K562 (cell line): ENCODE measurements at regions not wholly inside any gene's neighbourhood (a gene's known extent, or its start where the extent isn't known, plus 50 kb on each side); places are given as distances from the start of the nearest gene placed in this dataset.

Experiments
- ATAC-seq: fragments of 200-7000 bp; cut with Tn5 transposase; 3 replicates; pipeline ENCODE4 v1.9.1; 2020; ENCODE audit warnings: moderate library complexity
- BruUV-seq: library from RNA; stranded (reverse); fragments of 400-500 nt; replicated peaks from 2 replicates; lab custom pipeline; 2021; lab: Mats Ljungman, UMichigan
- CTCF ChIA-PET: fragments of 300-600 bp; formaldehyde crosslinking; extraction: SDS; loops from one replicate; lab custom pipeline; 2021; ENCODE audit warnings: low intra/inter-chr PET ratio; lab: Yijun Ruan, JAX
- POLR2A ChIA-PET: fragments of 300-600, 350-650 bp; sonication (Branson Sonifier 250); formaldehyde crosslinking; extraction: SDS; loops from one replicate; lab custom pipeline; 2021; ENCODE audit warnings: antibody characterized with exemption, inconsistent platforms; lab: Yijun Ruan, JAX
- DNase-seq, 4 experiments: peaks; one replicate each; pipeline versions ENCODE4 v3.0.0 to v3.0.0-alpha.2; 2011 to 2018; ENCODE audit warnings: low spot score in 3 of 4, mixed read lengths in 3 of 4; ENCODE audit errors: extremely low read depth in 1 of 4
- FAIRE-seq: peaks from 2 replicates; lab custom pipeline; 2011; peaks lifted over from hg19 to GRCh38; lab: Jason Lieb, UNC
- H2AFZ ChIP-seq: 2 replicates; pipeline ENCODE4 v1.6.0; 2011; ENCODE audit warnings: low read depth, low read length, control low read depth, inconsistent platforms
- H3K27ac ChIP-seq: fragments of 200-600 bp; 3 replicates; pipeline ENCODE4 v1.8.0; 2011; ENCODE audit warnings: low read depth, mild to moderate bottlenecking, control low read depth, inconsistent platforms, low read length, moderate library complexity, mixed read lengths; ENCODE audit errors: extremely low read depth
- H3K27me3 ChIP-seq, 2 experiments: fragments of 300-600 bp in 1 of 2; 2 replicates in 1 of 2; 3 replicates in 1 of 2; pipeline versions ENCODE4 v1.6.0 to v1.8.0; 2011; ENCODE audit warnings: inconsistent platforms in 2 of 2, low read length in 2 of 2, mild to moderate bottlenecking in 1 of 2, mixed read lengths in 1 of 2, moderate library complexity in 1 of 2; ENCODE audit not compliant: control insufficient read depth in 2 of 2, insufficient read depth in 2 of 2
- H3K36me3 ChIP-seq: fragments of 300-600 bp; 3 replicates; pipeline ENCODE4 v1.8.0; 2011; ENCODE audit warnings: mild to moderate bottlenecking, low read length, inconsistent platforms; ENCODE audit not compliant: control insufficient read depth, insufficient read depth
- H3K4me1 ChIP-seq, 2 experiments: fragments of 200-600 bp in 1 of 2; replicated peaks in 1 of 2; 2 replicates in 1 of 2; 3 replicates in 1 of 2; pipeline versions ENCODE4 v1.5.1 to v1.8.0; 2011; ENCODE audit warnings: inconsistent platforms in 2 of 2, low read length in 2 of 2, mild to moderate bottlenecking in 1 of 2, mixed read lengths in 1 of 2, moderate library complexity in 1 of 2; ENCODE audit not compliant: control insufficient read depth in 2 of 2, insufficient read depth in 2 of 2
- H3K4me2 ChIP-seq: 2 replicates; pipeline ENCODE4 v1.6.1; 2011; ENCODE audit warnings: low read length, control low read depth, inconsistent platforms, mixed read lengths; ENCODE audit not compliant: insufficient read depth
- H3K4me3 ChIP-seq: fragments of 200-600 bp; sonication (generic), shearing (Covaris generic); 2 replicates; pipeline ENCODE4 v1.5.1; 2016; ENCODE audit warnings: control low read depth, inconsistent platforms
- H3K79me2 ChIP-seq: fragments of 200-600 bp; 3 replicates; pipeline ENCODE4 v1.8.0; 2011; ENCODE audit warnings: low read length, inconsistent platforms; ENCODE audit not compliant: control insufficient read depth, insufficient read depth
- H3K9ac ChIP-seq, 2 experiments: 2 replicates each; pipeline versions ENCODE4 v1.6.0 to v1.6.1; 2011; ENCODE audit warnings: low read depth in 2 of 2, low read length in 2 of 2, control low read depth in 1 of 2, inconsistent platforms in 1 of 2, mild to moderate bottlenecking in 1 of 2, mixed read lengths in 1 of 2; ENCODE audit not compliant: insufficient read depth in 1 of 2
- H3K9me1 ChIP-seq: one replicate; pipeline ENCODE4 v1.6.0; 2011; ENCODE audit warnings: inconsistent platforms, mild to moderate bottlenecking, low read length, moderate library complexity; ENCODE audit not compliant: control insufficient read depth, insufficient read depth
- H3K9me3 ChIP-seq: replicated peaks from 2 replicates; pipeline ENCODE4 v1.5.1; 2011; ENCODE audit warnings: low read depth, low read length, inconsistent platforms; ENCODE audit not compliant: control insufficient read depth, insufficient read depth
- H4K20me1 ChIP-seq: replicated peaks from 2 replicates; pipeline ENCODE4 v1.6.1; 2011; ENCODE audit warnings: low read length, inconsistent platforms, mixed read lengths; ENCODE audit not compliant: control insufficient read depth, insufficient read depth
- DLX4 ChIP-seq: fragments of 250-450 bp; sonication (Bioruptor Pico); IDR thresholded peaks from 2 replicates; pipeline ENCODE4 v1.6.1; 2021; ENCODE audit warnings: mild to moderate bottlenecking
- FOXM1 ChIP-seq, 2 experiments: fragments of 450-650 bp in 1 of 2; sonication (generic) in 1 of 2; formaldehyde crosslinking in 1 of 2; IDR thresholded peaks; 2 replicates each; pipeline versions ENCODE4 v1.6.1 to v1.9.0; 2017 to 2022; ENCODE audit warnings: low read depth in 2 of 2, mild to moderate bottlenecking in 2 of 2, missing genetic modification reagents in 1 of 2, moderate library complexity in 1 of 2
- HDAC6 ChIP-seq: IDR thresholded peaks from 2 replicates; pipeline ENCODE4 v1.6.1; 2012; ENCODE audit warnings: low read depth, mild to moderate bottlenecking, control low read depth, inconsistent platforms, low read length, moderate library complexity
- HNRNPLL ChIP-seq: fragments of 200-400 bp; formaldehyde crosslinking; IDR thresholded peaks from 2 replicates; pipeline ENCODE4 v1.6.1; 2017; ENCODE audit warnings: low read length, low read depth, mild to moderate bottlenecking; ENCODE audit not compliant: poor library complexity, severe bottlenecking
- MCM5 ChIP-seq: fragments of 450-650 bp; IDR thresholded peaks from 2 replicates; pipeline ENCODE4 v1.6.1; 2016; ENCODE audit warnings: low read depth
- NR4A1 ChIP-seq, 2 experiments: fragments of 250-450 bp in 1 of 2; fragments of 450-650 bp in 1 of 2; sonication (Bioruptor Pico) in 1 of 2; IDR thresholded peaks; 2 replicates each; pipeline versions ENCODE4 v1.4.0 to v1.6.1; 2016 to 2020; ENCODE audit warnings: mild to moderate bottlenecking in 2 of 2, missing compliant biosample characterization in 1 of 2, missing genetic modification characterization in 1 of 2, moderate library complexity in 1 of 2
- PML ChIP-seq: IDR thresholded peaks from 2 replicates; pipeline ENCODE4 v1.6.1; 2012; ENCODE audit warnings: low read length, inconsistent platforms
- POLR2H ChIP-seq: IDR thresholded peaks from 2 replicates; pipeline ENCODE4 v1.6.1; 2016; ENCODE audit warnings: missing genetic modification characterization, low read depth, mild to moderate bottlenecking, control low read depth, missing compliant biosample characterization, moderate library complexity
- PREB ChIP-seq: sonication (generic); formaldehyde crosslinking; IDR thresholded peaks from 2 replicates; pipeline ENCODE4 v1.8.1; 2023; ENCODE audit warnings: mild to moderate bottlenecking, missing genetic modification reagents
- SNIP1 ChIP-seq: fragments of 450-650 bp; IDR thresholded peaks from 2 replicates; pipeline ENCODE4 v1.7.1; 2017; ENCODE audit warnings: low read depth, mild to moderate bottlenecking
- SOX6 ChIP-seq: fragments of 450-650 bp; IDR thresholded peaks from 2 replicates; pipeline ENCODE4 v1.6.1; 2014; ENCODE audit warnings: mild to moderate bottlenecking
- ZC3H11A ChIP-seq: IDR thresholded peaks from 2 replicates; pipeline ENCODE4 v1.6.1; 2012; ENCODE audit warnings: low read depth, low read length, improper control_type of control experiment
- ZFPM2 ChIP-seq: fragments of 250-450 bp; sonication (Bioruptor Pico); IDR thresholded peaks from 2 replicates; pipeline ENCODE4 v1.5.1; 2022; ENCODE audit warnings: mild to moderate bottlenecking
- ZFX ChIP-seq: sonication (generic); formaldehyde crosslinking; IDR thresholded peaks from 2 replicates; pipeline ENCODE4 v1.8.0; 2022; ENCODE audit warnings: mild to moderate bottlenecking, missing genetic modification reagents, moderate library complexity
- ZNF511 ChIP-seq: sonication (generic); formaldehyde crosslinking; IDR thresholded peaks from 2 replicates; pipeline ENCODE4 v1.8.0; 2022; ENCODE audit warnings: mild to moderate bottlenecking, missing genetic modification reagents
- WGBS: fragments of 100-300 bp; shearing (Covaris generic); methylation state at CpG from one replicate; pipeline ENCODE4 v1.1.6; 2016; ENCODE audit warnings: low coverage, mixed read lengths; ENCODE audit not compliant: insufficient coverage; ENCODE audit errors: missing lambda C conversion rate; 5-methylcytosine and 5-hydroxymethylcytosine counted together
- in situ Hi-C: fragments of 300-500 bp; cut with MboI; formaldehyde crosslinking; loops from 4 replicates; pipeline ENCODE4 v1.15.0; 2018; ENCODE audit warnings: inconsistent platforms, mixed read lengths
- intact Hi-C: fragments of 100-400 bp; cut with micrococcal nuclease; formaldehyde crosslinking; loops from 2 replicates; pipeline ENCODE4 v1.14.2; 2022
- TF ChIP-seq, protein P1 (sequence below): fragments of 250-450 bp; sonication (Bioruptor Pico); IDR thresholded peaks from 2 replicates; pipeline ENCODE4 v1.8.0; 2021; ENCODE audit warnings: moderate library complexity, mild to moderate bottlenecking, inconsistent platforms
- TF ChIP-seq, protein P2 (sequence below): fragments of 450-650 bp; IDR thresholded peaks from 2 replicates; pipeline ENCODE4 v1.6.1; 2016; ENCODE audit warnings: mild to moderate bottlenecking

- TF ChIP-seq, protein P1, sequence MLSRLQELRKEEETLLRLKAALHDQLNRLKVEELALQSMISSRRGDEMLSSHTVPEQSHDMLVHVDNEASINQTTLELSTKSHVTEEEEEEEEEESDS (CRISPR knock-in tag): no peak
Observed at GRCh38 chr2:104056451-104056850, 797.5 kb upstream of the POU3F3 start (continued).

DNA sequence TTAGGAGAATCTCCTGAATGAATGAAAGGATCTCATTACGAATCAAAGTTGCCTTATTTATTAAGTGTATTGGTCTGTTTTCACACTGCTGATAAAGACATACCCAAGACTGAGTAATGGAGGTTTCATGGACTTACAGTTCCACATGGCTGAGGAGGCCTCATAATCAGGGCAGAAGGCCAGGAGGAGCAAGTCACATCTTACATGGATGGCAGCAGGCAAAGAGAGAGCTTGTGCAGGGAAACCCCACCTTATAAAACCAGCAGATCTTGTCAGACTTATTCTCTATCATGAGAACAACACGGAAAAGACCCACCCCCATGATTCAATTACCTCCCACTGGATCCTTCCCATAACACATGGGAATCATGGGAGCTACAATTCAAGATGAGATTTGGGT, 785.2 kb upstream of the POU3F3 start:
- no peak for TF ChIP-seq SNIP1
- TF ChIP-seq, protein P2, sequence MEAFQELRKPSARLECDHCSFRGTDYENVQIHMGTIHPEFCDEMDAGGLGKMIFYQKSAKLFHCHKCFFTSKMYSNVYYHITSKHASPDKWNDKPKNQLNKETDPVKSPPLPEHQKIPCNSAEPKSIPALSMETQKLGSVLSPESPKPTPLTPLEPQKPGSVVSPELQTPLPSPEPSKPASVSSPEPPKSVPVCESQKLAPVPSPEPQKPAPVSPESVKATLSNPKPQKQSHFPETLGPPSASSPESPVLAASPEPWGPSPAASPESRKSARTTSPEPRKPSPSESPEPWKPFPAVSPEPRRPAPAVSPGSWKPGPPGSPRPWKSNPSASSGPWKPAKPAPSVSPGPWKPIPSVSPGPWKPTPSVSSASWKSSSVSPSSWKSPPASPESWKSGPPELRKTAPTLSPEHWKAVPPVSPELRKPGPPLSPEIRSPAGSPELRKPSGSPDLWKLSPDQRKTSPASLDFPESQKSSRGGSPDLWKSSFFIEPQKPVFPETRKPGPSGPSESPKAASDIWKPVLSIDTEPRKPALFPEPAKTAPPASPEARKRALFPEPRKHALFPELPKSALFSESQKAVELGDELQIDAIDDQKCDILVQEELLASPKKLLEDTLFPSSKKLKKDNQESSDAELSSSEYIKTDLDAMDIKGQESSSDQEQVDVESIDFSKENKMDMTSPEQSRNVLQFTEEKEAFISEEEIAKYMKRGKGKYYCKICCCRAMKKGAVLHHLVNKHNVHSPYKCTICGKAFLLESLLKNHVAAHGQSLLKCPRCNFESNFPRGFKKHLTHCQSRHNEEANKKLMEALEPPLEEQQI: no peak
- no peak for TF ChIP-seq DLX4 (CRISPR knock-in tag)
- TF ChIP-seq HDAC6: no peak
- TF ChIP-seq NR4A1 (CRISPR knock-in tag; IDR thresholded peaks at IDR 0.05): no peak
- TF ChIP-seq NR4A1 (tag; IDR thresholded peaks at IDR 0.05): no peak
- no peak for TF ChIP-seq ZFPM2 (CRISPR knock-in tag)
- no peak for TF ChIP-seq PREB (CRISPR knock-in tag)
- no peak for TF ChIP-seq SOX6
- no peak for TF ChIP-seq PML
- TF ChIP-seq ZFX: no peak
- no peak for TF ChIP-seq ZC3H11A
- TF ChIP-seq ZNF511: no peak
- TF ChIP-seq MCM5: no peak
- TF ChIP-seq FOXM1 (IDR thresholded peaks at IDR 0.05; ENCODE audit: low read depth): no peak
- TF ChIP-seq FOXM1 (CRISPR knock-in tag; IDR thresholded peaks at IDR 0.05; ENCODE audit: low read depth): no peak
- TF ChIP-seq HNRNPLL: no peak
- no peak for TF ChIP-seq POLR2H (tag)
- H3K36me3 ChIP-seq: no peaks in the 10 kb centered on the region

More for the DNA sequence above, 785.2 kb upstream of the POU3F3 start:
- Histone ChIP-seq H3K9me1 (no peaks in the 10 kb centered on the region), H3K4me2 (no peak overlapping the region), H3K79me2 (no peaks in the 10 kb centered on the region), H4K20me1 (no peaks in the 10 kb centered on the region), H3K9ac (no peak overlapping the region), H3K27ac (no peak overlapping the region), H3K9me3 (no peaks in the 10 kb centered on the region), H2AFZ (no peak overlapping the region), H3K4me1 (no peaks in the 10 kb centered on the region), H3K4me3 (no peak overlapping the region), H3K27me3 (no peaks in the 10 kb centered on the region)
- DNase-seq: no peak
- WGBS: 0% methylated on average over 2 of the region's 2 CpGs
- ChIA-PET CTCF (no interaction called here), POLR2A (no interaction called here)
- in situ Hi-C loops (no loop called here), intact Hi-C loops (no loop called here)
- ATAC-seq: no peak
- no peak for FAIRE-seq
- no TSS peak for BruUV-seq
